NCI-H510A (cell line): ENCODE measurements at regions not wholly inside any gene's neighbourhood (a gene's known extent, or its start where the extent isn't known, plus 50 kb on each side); places are given as distances from the start of the nearest gene placed in this dataset.

Experiments
- DNase-seq: peaks from one replicate; lab custom pipeline; 2025; lab: John Stamatoyannopoulos, UW

GRCh38 chr12:92553389-92553788 is 149.4 kb upstream of the PLEKHG7 start:
- DNase-seq = no peak

GRCh38 chr12:92552412-92553108 is 150.2 kb upstream of the PLEKHG7 start:
- no peak for DNase-seq

- DNase-seq = no peak
Measured at GRCh38 chr12:92551853-92552397, 150.9 kb upstream of the PLEKHG7 start.

GRCh38 chr12:92551210-92551609 is 151.6 kb upstream of the PLEKHG7 start:
- DNase-seq = no peak

- DNase-seq = no peak
Measured at GRCh38 chr12:92550661-92551060, 152.1 kb upstream of the PLEKHG7 start.

GRCh38 chr12:92550254-92550653 is 152.5 kb upstream of the PLEKHG7 start:
- no peak for DNase-seq

- no peak for DNase-seq
Measured at GRCh38 chr12:92549516-92549915, 153.3 kb upstream of the PLEKHG7 start.

GRCh38 chr12:92547906-92548305 is 154.9 kb upstream of the PLEKHG7 start:
- DNase-seq = no peak

GRCh38 chr12:92547420-92547819 is 155.4 kb upstream of the PLEKHG7 start:
- DNase-seq = no peak

GRCh38 chr12:92546635-92547348 is 156.0 kb upstream of the PLEKHG7 start:
- DNase-seq = no peak

GRCh38 chr12:92546259-92546634 is 156.5 kb upstream of the PLEKHG7 start:
- no peak for DNase-seq

GRCh38 chr12:92544322-92544721 is 158.5 kb upstream of the PLEKHG7 start:
- DNase-seq = no peak

- peak; percentile 4 for DNase-seq
Measured at GRCh38 chr12:92543840-92544239, 158.9 kb upstream of the PLEKHG7 start.

GRCh38 chr12:92543359-92543758 is 159.4 kb upstream of the PLEKHG7 start:
- peak; percentile 63 for DNase-seq

GRCh38 chr12:92541731-92542130 is 161.1 kb upstream of the PLEKHG7 start:
- DNase-seq = no peak

GRCh38 chr12:92540782-92541423 is 161.9 kb upstream of the PLEKHG7 start:
- no peak for DNase-seq

- DNase-seq = peak; percentile 39
Measured at GRCh38 chr12:92539976-92540781, 162.6 kb upstream of the PLEKHG7 start.

GRCh38 chr12:92539110-92539749 is 163.6 kb upstream of the PLEKHG7 start:
- no peak for DNase-seq

- DNase-seq = no peak
Measured at GRCh38 chr12:92537290-92537960, 165.4 kb upstream of the PLEKHG7 start.

GRCh38 chr12:92535961-92536360 is 166.8 kb upstream of the PLEKHG7 start:
- no peak for DNase-seq

GRCh38 chr12:92533280-92533890 is 169.4 kb upstream of the PLEKHG7 start:
- no peak for DNase-seq
